NCI-H345 (cell line): ENCODE measurements at regions not wholly inside any gene's neighbourhood (a gene's known extent, or its start where the extent isn't known, plus 50 kb on each side); places are given as distances from the start of the nearest gene placed in this dataset.

ENCODE experiments used
- DNase-seq: peaks from one replicate; lab custom pipeline; 2025; lab: John Stamatoyannopoulos, UW

- DNase-seq = no peak
These were observed 66.4 kb upstream of the GALNT2 start for GRCh38 chr1:230000493-230001184.

DNA sequence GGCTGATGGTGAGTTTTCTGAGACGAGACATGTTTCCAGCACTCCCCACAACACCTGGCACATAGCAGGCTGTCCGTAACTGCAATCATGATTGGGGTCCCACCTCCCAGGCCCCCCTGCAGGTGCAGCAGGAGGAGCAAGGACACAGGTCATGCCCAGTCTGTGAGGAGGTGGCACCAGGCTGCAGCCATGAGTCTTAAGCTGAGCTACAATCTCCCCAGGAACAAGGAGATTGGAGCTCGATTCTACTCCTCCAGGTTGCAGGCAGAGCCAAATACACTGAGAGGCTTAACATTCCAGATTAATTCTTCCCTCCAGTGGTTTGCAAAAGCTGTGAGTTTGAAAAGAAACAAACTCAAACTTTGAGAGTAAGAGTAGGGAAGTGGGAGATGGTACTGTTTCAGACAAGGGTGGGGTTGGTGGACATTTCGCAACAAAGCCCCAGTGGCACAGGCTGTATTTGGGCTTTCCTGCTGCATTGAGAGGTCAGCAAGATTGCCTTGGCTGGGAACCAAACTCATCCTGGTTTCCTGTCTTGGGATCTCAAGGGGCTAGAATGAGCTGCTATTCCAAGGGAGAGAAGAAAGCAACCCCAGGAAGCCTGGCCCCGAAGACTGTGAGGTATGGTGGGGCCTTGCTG is 64.8 kb upstream of the GALNT2 start:
- no peak for DNase-seq

DNA sequence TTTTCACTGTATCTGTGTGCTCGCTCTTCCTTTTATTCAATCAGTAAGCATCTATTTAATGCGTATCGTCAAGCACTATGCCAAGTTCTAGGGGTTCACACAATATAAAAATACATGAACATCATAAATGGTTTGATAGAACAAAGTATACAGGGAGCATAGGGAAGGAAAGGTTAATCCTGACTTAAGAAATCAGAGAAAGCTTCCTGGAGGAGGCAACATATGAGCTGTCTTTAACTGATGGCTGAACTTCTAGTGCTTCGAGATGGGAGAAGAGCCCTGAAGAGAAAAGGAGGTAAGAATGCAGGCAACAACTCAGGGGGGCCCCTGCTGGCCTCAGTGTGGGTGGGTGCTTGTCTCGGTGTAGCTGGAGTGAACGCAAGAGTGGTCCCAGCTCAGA is 63.6 kb upstream of the GALNT2 start:
- DNase-seq = no peak

GRCh38 chr1:230005040-230005439 is 62.0 kb upstream of the GALNT2 start:
- DNase-seq = no peak

DNA sequence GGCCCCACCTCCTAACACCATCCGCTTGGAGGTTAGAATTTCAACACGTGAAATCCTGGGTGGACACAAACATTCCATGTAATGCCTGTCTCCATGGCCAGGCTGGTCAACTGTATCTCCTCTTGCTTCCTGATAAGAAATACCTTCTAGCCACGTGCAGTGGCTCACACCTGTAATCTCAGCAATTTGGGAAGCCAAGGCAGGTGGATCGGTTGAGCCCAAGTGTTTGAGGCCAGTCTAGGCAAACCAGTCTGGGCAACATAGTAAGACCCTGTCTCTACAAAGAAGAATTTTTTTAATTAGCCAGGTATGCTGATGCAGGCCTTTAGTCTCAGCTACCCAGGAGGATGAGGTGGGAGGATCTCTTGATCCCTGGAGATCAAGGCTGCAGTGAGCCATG is 58.3 kb upstream of the GALNT2 start:
- DNase-seq = no peak

GRCh38 chr1:230009611-230010313 is 57.3 kb upstream of the GALNT2 start:
- no peak for DNase-seq

GRCh38 chr1:230010603-230011332 is 56.3 kb upstream of the GALNT2 start:
- DNase-seq = no peak

DNA sequence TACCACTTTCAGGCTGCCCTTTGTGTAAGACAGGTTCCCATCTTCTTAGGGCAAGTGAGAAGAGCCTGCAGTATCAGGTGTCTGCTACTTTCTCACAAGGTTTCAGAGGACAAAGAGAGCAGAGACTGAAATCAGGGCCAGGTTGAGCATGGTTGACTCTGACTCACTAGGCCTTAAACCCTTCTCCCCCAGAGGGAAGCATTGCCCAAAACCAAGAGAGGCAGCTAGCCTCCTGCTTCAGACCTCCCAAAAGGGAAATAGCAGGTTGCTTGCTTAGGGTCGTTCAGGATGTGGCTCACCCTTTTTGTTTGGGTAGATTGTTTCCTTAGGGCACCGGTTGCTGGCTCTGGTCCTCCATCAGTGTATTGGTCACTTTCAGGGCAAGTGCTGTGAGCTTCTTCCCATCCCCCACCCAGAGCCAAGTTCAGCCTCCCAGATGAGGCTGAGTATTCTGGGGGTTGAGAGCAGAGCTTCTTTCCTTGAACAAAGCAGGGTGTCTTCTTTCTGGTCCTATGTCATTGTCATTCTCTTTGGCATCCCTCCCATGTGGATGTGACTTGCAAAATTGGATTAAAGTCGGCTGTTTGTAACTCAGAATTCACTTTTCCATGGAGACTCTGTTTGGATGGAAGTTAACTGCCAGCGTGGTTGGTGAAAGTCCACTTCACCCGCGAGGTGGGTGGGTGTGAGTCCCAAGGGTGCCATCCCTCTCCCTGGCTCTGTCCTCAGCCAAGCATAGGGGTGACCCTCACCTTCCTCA is 55.5 kb upstream of the GALNT2 start:
- no peak for DNase-seq

- DNase-seq = no peak
These were observed 55.0 kb upstream of the GALNT2 start for GRCh38 chr1:230012093-230012393.

DNA sequence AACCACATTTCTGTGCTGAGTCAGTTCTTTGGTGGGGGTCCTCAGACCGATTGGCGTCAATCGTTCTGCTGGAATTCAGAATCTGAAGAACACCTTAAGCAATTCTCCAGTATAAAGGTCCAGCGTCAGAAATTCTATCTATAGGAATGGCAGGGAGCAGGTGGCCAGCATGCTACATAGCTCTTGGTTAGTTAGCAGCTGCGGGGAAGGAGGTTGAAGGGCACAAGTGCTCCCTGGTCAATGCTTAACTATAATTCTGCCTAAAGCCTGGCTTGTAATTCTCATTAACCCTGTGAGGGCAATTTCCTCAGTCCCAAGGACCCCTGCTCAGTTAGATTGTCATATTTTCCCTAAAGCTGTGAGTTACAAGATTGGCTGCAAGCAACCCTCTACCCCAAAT is 54.3 kb upstream of the GALNT2 start:
- DNase-seq = no peak

DNA sequence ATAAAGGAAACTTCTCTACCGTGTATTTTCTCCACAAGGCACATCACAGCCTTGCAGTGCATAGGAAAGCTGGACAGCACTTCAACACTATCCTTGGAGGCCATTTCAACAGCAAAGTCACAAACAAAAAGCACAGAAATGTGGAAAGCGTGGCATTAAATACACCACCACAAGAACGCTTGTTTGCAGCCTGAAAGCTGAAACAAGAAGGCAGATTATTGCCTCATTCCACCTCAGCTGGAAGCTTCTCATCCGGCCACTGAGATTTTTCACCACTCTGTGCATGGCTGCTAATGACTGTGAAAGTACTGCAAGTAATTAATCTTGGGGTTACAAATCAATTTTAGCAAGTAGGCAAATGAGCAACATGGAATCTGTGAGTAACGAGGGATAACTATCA is 50.9 kb upstream of the GALNT2 start:
- DNase-seq = no peak
